ENCODE measurements at regions not wholly inside any gene's neighbourhood (a gene's known extent, or its start where the extent isn't known, plus 50 kb on each side); places are given as distances from the start of the nearest gene placed in this dataset.

DNA sequence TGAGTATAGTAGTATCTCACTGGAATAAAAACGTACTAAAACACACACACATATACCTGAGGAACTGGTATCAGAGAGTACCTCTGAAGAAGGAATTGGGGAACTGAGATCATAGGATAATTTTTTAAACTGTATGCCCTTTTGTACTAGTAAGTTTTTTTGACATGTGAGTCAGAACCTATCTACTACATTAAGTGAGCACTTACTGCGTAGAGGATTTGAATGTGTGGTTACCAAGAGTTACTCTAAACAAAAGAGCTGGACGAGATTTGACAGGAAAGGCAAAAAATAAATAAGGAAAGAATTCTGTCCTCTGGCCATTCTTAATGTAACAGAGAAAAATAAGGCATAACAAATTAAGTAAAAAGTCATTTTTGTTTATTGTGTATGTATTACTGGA is 546.5 kb upstream of the FAT1 start:
- DNase-seq: no peak

DNA sequence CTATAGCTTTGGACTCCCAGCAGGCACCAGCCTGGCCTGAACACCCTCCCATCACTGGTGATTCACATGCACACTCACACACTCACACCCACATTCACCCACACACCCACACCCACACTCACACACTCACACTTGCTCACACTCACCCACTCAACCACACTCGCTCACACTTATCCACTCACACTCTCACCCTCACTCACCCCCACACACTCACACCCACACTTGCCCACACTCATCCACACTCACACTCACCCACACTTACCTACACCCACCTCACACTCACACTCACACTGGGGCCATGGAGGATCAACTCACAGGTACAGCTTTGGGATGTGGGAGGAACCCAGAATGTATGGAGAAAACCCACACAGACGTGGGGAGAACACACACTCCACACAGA is 548.2 kb upstream of the FAT1 start:
- DNase-seq: no peak

DNA sequence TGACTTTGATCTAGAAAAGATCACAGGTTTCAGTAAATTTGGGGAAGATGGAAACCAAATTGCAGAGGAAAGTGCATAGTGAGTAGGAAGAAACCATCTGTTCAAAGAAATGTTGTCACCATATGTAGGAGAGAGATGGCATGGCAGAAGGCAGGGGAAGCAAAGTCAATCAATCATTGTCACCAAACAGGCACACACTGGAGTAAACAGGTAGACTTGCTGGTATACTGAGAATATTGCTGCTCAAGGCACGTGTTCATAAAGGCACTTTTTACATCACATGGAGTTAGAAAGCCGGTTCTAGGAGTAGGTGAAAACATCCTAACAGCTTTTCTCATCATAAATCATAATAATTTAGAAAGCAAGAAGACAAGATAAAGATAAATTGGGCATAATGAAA is 550.5 kb upstream of the FAT1 start:
- DNase-seq: no peak

DNA sequence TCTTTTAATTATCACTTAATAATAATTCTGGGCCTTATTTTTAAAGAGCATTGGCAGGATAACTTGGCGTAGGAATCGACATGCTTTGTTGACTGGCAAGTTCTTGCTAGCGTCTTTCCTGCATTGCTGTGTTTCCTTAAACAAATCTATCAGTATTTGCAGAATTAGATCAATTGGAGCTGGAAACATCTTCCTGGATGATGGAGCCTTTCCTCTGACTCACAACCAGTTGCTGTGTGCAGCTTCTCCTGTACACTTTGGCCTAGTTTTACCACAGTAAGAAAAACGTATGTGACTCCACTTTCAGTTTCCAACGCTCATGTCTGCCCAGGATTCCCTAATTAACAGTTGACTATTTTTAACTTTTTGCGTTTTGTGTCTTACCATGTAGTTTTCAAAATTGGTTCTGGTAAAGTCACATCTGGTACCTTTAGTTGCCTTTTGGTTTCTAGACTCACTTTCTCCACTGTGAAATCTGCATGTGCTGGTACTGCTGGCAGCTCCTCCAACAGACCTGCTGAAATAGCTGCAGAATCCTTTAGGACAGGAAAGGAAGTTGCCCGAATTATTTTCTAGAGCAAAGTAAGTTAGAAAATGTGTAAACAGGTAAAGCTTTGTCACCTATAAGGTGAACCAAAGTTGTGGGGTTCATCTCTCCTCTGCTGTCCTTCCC is 553.2 kb upstream of the FAT1 start:
- DNase-seq: no peak

DNA sequence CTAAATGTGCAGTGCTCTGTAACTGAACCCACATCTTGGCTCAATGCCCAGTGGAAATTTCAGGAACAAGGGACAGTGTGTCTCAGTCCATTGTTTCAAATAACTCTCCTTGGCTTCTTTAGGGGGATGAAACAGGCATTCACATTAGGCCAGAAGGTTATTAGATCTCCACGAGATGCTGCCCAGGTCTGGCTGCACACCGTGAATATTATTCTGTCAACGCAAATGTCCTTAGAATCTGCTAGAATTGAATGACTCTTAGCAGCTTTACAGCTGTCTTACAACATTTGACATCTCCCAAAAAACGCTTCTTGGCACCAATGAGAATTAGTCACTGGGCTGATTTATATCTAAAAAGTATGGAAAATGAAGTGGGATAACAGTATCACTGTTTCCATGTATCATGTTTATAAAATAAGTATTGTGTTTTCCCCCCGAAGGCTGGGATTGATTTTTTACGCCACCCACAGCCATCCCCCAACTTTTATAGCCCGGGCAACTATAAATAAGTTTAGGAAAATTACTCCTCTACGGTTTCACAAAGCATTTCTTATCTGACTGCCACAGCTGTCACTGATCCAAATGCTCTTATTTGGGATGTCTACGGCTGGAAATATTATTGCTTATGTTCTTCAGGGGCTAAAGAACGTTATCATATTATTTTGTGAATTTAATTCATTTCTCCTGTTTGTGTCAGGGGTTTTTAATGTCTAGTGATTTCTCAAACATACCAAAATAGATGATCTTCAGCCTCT is 559.7 kb upstream of the FAT1 start:
- DNase-seq: no peak

DNA sequence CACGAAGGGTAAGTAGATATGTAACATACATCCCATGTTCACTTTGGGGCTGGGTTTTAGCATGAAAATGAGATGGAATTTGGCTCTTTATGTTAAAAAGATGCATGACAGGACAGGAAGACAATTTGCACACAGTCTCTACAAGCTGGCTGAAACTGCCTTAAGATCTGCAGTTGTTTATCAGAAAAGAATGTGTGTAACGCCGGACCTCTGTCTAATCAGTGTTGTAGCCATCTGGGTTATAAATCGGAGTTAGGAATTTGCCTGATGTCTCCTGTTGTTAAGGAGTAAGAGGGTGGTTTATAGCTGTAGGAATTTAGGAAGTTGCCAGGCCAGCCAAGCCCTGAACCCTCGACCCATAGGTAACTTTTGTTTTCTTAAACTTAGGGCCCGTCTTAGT is 562.9 kb upstream of the FAT1 start:
- DNase-seq: no peak

DNA sequence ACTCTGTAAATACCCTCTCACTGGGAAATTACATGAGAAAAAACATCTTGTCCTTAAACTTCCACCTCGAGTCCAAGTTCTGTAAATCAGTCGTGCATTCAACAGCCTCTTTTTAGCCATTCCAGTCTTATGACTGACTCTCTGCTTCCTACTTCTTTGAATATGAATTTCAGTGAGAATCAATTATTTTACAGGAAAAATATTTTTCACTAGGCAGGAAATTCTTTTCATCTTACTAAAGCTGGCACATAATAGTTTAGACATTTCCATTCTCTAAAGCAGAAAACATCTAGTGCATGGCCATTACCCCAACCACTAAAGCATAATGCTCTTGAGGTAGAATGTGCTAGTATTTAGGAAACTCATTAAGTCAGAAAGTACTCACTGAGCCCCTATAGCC is 565.7 kb upstream of the FAT1 start:
- no peak for DNase-seq

DNA sequence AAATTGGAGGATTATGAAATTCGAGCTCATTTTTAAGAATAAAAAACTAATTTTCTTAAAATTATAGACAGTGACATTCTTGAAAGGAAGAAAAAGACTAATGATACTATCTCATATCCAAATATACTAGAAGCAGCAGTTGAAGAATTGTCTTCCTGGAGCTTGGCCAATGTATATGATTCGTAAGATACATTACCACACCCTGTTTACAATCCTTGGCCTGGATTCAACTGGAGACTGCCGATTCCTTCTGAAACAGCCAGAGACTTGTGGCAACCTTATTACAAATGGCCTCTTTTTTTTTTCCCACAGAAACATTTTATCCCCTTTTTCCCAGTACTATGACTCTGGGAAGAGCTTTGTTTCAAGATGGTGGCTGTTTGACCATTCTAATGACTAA is 571.2 kb upstream of the FAT1 start:
- no peak for DNase-seq

DNA sequence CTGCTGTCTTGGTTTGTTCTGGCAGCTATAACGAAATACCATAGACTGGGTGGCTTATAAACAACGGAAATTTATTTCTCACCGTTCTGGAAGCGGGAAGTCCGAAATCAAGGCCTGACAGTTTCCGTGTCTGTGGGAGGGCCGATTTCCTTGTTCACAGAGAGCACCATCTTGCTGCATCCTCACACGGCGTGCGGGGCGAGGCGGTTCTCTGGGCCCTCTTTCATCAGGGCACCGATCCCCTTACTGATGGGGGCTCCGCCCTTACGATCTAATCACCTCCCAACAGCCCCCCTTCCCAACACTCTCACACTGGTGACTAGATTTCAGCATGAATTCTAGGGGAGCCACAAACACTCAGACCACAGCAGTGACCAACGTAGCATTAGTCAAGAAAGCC is 578.3 kb upstream of the FAT1 start:
- DNase-seq: no peak

DNA sequence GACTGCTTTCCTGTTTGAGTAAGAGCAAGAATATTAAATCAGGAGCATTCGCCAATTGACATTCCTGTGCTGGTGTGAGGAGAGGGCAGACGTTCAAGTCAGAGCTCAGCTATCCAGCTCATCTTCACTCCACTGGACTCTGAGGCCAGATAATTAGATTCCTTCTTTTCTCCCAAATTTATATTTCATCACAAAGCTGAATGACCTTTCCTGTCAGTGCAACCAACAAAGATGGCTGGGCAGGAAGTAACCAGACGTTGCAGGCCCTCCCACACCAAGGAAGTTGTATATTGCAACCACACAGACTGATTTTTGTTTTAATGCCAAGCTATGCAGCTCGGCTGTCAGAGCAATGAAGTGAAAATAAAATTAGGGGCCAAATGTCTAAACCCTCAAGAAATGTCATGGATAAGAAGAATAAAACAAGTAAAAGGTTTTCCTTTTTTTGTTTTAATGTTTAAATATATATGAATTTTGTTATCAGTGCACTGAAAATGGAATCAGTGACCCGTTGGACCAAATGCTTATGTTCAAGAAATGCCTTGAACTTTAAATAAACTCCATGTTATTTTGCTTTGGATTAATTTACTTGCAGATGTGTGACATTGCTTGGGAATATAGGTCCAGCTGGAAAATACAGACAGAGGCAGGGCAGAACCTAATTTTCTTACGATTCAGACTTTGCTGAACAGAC is 578.9 kb upstream of the FAT1 start:
- no peak for DNase-seq

DNA sequence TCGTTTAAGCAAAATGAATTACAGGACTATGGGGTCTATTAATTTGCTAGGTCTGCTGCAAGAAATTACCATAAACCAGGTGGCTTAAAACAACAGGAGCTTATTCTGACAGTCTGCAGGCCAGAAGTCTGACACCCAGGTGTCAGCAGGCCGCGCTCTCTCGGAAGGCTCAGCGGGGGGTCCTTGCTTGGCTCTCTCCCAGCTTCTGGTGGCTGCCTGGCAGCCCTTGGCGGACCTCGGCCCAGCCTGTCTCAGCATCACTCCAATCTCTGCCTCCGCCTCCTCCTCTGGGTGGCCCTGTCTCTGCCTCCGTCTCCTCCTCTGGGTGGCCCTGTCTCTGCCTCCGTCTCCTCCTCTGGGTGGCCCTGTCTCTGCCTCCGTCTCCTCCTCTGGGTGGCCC is 580.5 kb upstream of the FAT1 start:
- DNase-seq: no peak

DNA sequence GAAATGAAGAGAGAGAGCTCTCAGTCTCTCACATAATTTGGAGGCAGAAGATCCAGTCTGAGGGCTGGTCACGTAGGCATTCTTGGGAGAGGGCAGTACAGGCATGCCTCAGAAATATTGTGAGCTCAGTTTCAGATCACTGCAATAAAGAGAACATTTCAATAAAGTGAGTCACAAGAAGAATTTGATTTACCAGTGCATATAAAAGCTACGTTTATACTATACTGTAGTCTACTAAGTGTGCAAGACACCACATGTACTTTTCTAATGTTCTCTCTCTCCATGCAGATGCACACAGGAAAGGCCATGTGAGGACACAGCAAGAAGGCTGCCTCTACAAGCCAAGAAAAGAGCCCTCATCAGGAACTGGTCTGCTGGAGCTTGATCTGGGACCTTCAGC is 583.5 kb upstream of the FAT1 start:
- no peak for DNase-seq

DNA sequence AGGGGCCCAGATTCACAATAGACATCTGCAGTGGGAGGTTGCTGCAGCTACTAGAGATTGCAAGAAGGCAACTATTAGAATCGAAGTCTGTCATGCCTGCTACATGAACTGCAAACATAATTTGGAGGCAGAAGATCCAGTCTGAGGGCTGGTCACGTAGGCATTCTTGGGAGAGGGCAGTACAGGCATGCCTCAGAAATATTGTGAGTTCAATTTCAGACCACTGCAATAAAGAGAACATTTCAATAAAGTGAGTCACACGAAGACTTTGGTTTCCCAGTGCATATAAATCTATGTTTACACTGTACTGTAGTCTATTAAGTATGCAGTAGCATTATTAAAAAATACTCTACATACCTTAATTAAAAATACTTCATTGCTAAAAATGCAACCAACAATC is 585.8 kb upstream of the FAT1 start:
- DNase-seq: no peak

DNA sequence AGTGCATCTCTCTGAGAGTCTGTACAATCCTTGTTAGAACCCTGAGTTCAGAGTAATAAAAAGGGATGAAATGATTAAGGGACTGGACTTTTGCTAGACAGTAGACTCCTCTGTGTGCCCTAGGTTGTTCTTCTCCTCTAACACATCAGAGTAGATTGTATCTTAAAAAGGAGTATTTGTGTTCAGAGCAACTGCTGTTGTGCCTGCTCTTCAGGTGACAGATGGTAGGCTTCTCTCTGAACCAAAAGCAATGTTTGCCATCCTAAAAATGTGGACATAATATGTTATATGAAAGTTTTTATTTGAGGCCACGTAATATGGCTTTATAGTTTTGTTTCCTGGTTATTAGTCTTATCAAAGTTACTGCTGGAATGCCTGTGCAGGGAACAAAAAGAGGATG is 588.6 kb upstream of the FAT1 start:
- DNase-seq: no peak

DNA sequence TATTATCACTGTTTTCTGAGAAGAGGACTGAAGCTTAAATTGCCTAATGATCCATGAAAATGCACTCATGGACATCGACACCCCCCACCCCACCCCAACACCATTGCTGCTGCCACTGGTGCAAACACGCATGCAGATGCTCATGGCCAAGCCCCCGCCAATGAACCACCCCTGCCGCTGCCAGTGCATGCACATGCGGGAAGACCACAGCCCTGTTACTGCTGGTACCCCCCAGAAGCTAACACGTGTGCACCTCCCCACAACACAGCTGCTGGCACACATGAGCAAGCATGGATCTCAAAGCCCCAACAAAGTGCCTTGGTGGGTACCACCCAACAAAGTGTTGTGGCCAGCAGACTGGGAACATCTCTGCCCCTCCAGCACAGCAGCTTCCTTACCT is 594.1 kb upstream of the FAT1 start:
- DNase-seq: no peak

DNA sequence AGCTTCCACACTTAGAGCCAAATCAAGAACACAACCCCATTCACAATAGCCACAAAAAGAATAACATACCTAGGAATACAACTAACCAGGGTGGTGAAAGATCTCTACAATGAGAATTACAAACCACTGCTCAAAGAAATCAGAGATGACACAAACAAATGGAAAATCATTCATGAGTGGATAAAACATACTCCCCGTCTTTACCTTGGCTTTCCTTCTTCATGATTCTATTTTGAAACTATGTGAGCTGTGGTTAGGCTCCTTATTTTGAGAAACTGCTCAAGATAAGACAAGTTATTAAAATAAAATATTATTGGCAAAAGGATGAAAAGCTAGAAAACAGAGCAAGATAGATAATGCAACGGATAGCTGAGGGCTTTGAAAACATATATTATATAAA is 598.1 kb upstream of the FAT1 start:
- no peak for DNase-seq

DNA sequence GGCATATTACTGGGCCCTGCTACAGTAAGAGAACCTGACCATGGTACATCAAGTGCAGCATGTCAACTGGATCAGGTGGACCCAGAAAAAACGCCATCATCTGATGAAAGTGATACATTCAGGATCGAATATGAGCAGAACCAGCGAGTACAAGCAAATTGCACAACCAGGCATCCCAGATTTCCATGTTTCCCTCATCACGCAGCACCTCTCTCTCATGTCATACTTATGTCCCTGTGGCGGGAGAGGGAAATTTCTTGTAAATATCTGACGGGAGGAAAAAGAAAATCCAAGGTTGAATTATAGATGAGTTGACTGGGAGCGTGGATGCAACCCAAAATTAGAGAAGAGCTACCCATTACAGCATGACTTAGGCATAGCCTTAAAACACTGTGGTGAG is 608.5 kb upstream of the FAT1 start:
- no peak for DNase-seq

DNA sequence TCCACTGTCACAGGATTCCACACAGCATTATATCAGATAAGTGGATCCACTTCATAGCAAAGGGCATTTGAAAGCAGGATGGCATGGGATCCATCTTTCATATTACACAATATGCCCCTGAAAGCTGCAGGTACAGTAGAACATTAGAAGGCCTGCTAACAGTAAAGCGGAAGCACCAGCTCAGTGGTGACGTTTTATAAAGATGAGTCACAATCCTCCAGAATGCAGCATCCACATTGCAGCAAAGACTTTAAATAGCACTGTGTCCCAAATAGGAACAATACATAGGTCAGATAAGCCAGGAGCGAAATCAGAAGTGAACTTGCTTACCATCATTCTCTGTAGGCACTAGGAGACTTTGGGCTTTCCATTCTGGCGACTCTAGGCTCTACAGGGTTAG is 609.5 kb upstream of the FAT1 start:
- no peak for DNase-seq

DNA sequence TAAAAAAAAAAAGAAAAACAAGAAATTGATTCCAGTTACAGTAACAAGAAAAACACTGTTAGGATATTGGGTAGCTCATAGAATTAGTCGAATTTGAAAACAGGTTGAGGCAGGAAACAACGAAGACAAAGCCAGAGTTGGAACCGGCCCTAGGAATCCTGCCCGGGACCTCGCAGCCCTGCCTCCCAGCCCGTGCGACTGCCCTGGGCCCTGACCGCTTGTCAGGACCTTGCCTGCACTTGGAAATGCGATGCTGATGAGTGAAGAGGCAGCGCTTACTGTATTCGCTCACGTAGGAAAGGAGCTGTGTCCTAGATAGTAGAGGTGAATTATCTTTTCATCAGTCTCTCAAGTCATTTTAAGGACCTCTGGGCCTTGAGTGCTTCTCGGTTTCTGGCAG is 611.7 kb upstream of the FAT1 start:
- no peak for DNase-seq

DNA sequence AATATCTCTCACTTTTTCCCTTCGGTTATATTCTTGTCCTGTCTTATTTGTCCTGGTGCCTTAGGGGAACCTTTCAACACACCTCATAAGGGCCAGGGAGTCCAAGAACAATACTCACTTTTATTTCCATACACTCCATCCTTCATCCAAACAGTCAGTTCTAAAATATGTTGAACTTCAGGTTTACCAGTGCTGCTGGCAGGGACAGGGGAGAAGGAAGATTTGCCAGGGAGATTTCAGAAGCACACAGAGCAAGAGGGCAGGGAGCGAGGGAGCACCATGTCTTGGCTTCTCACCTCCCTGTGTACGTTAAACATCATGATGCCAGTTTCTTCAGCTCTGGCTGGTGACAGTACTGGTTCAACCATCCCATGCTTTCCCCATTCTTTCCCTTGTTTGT is 631.1 kb upstream of the FAT1 start:
- no peak for DNase-seq

DNA sequence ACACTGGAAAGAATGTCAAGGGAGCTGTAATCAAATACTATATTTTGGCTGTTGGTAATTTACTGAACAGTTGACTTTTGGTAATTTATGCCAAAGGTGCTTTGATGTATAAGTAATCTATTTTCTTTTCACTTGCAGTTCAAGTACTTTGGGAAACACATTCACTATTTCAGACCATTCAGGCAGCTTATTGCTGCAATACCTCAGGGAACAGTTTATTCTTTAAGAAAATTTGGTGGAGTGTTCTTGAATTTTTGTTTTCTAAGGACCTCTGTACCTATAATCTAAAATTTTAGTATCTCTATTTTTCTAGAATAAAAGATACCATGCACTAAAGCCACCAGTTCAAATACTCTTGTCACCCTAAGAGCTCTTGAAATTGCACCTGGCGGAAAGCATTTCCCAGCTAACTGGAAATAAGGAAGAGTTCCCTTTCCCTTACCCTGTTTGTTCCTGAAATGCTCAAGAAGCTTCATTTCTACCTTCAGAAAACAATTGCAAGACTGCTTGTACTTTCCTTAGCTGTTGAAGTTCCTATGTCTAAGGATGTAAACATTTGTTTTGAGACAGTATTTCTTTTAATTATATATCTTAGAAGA is 633.5 kb upstream of the FAT1 start:
- peak; percentile 2 for DNase-seq

DNA sequence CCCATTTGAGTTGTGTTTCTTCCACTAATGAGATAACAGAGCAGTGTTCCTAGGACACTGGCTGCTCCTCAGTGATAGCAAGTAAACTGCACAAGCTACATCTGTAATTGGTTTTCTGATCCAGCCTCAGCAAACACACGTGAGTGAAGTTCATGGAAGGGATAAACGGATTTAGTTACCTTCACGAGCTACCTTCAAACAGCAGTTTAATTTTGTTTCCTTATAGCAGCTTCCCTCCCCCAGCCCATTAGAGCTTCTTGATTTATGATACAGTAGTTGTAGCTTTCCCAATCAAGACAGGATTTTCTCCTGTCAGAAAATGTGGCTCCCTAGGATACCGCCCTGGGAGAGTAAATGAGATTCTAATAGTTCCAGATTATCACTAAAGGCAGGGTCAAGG is 634.2 kb upstream of the FAT1 start:
- DNase-seq: no peak

DNA sequence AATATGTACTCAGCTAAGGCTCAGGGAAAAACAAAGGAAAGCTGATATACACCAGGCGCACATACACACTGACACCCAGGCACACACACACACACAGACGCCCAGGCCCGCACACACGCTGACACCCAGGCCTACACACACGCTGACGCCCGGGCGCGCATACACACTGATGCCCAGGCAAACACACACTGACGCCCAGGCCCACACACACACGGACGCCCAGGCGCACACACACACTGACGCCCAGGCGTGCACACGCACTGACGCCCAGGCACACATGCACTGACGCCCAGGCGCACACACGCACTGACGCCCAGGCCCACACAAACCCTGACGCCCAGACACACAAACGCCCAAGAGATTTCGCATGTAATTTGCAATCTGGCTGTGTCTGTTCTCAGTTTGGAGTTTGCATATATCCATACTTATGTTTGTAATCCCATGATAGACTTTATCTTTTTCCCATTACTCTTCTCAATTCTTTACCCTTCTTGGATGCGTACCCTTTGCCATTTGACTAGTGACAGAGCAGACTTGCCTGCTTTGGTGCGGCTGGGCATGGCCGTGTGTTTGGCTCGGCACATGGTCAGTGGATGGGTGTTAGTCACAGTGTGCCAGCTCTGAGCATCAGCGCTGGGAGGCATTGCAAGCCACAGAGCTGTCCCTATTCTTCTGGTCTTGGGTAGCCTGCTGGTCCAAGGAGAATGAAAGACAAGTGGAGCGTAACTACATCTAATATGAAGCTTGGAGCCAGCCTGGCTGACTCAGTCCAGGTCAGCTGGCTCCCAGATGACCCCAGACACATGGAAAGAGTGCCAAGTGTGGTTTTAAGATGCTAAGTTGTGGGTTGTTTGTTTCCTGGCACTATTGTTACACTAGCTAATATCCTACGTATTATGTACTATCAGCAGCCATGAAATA is 632.4 kb upstream of the ZFP42 start:
- DNase-seq: no peak

Measured in NCI-H1105 (cell line).